Ovary (tissue), 3 donors: ENCODE measurements at regions not wholly inside any gene's neighbourhood (a gene's known extent, or its start where the extent isn't known, plus 50 kb on each side); places are given as distances from the start of the nearest gene placed in this dataset.

Experiments used
- EP300 ChIP-seq: sonication (generic); formaldehyde crosslinking; IDR thresholded peaks from one replicate; pipeline ENCODE4 v1.6.1; 2017; ENCODE audit warnings: antibody characterized with exemption
- TF ChIP-seq, protein P1 (sequence below), 3 donors: fragments of 450-650 bp in 2 of 3; fragments of 200-600 bp in 1 of 3; IDR thresholded peaks; one replicate each; pipeline versions ENCODE4 v1.5.1 to v1.8.0; 2016 to 2022; ENCODE audit warnings: antibody characterized with exemption in 3 of 3, mild to moderate bottlenecking in 1 of 3
- donor health status: DM: no; HTN: no; CAD: no.

GRCh38 chr2:14082640-14083039 lies 549.9 kb upstream of the LRATD1 start:
- TF ChIP-seq, protein P1, sequence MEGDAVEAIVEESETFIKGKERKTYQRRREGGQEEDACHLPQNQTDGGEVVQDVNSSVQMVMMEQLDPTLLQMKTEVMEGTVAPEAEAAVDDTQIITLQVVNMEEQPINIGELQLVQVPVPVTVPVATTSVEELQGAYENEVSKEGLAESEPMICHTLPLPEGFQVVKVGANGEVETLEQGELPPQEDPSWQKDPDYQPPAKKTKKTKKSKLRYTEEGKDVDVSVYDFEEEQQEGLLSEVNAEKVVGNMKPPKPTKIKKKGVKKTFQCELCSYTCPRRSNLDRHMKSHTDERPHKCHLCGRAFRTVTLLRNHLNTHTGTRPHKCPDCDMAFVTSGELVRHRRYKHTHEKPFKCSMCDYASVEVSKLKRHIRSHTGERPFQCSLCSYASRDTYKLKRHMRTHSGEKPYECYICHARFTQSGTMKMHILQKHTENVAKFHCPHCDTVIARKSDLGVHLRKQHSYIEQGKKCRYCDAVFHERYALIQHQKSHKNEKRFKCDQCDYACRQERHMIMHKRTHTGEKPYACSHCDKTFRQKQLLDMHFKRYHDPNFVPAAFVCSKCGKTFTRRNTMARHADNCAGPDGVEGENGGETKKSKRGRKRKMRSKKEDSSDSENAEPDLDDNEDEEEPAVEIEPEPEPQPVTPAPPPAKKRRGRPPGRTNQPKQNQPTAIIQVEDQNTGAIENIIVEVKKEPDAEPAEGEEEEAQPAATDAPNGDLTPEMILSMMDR (IDR thresholded peaks at IDR 0.05), result no peak
- no peak for TF ChIP-seq EP300
